Sigmoid colon (tissue), 6 donors: ENCODE measurements at regions not wholly inside any gene's neighbourhood (a gene's known extent, or its start where the extent isn't known, plus 50 kb on each side); places are given as distances from the start of the nearest gene placed in this dataset.

ENCODE experiments used
- DNase-seq: peaks from one replicate; pipeline ENCODE4 v3.0.0-alpha.2; 2019
- H3K27ac ChIP-seq, 4 donors: fragments of 200-600 bp; sonication (generic); one replicate each; pipeline ENCODE4 v1.5.1; 2016 to 2019; ENCODE audit warnings: mild to moderate bottlenecking in 1 of 4
- H3K27me3 ChIP-seq, 3 donors: fragments of 200-600 bp; sonication (generic); one replicate each; pipeline ENCODE4 v1.5.1; 2019; ENCODE audit warnings: mild to moderate bottlenecking in 1 of 3
- H3K36me3 ChIP-seq, 4 donors: fragments of 200-600 bp; sonication (generic); one replicate each; pipeline ENCODE4 v1.5.1; 2016 to 2019
- H3K4me1 ChIP-seq, 4 donors: fragments of 200-600 bp; sonication (generic); one replicate each; pipeline ENCODE4 v1.5.1; 2017 to 2019
- H3K4me3 ChIP-seq, 4 donors: fragments of 200-600 bp; sonication (generic); one replicate each; pipeline ENCODE4 v1.5.1; 2017 to 2019; ENCODE audit warnings: mild to moderate bottlenecking in 2 of 4, moderate library complexity in 1 of 4
- H3K9me3 ChIP-seq, 4 donors: fragments of 200-600 bp in 3 of 4; sonication (generic) in 3 of 4; one replicate each; pipeline versions ENCODE4 v1.5.1 to v1.6.1; 2013 to 2019
- CTCF ChIP-seq, 4 experiments: fragments of 450-650 bp in 3 of 4; fragments of 200-600 bp in 1 of 4; IDR thresholded peaks; one replicate each; pipeline ENCODE4 v1.5.1; 2016 to 2019; ENCODE audit warnings: antibody characterized with exemption in 4 of 4, mild to moderate bottlenecking in 3 of 4, moderate library complexity in 2 of 4
- EP300 ChIP-seq, 4 donors: sonication (generic); formaldehyde crosslinking; IDR thresholded peaks; one replicate each; pipeline ENCODE4 v1.6.1; 2017; ENCODE audit warnings: antibody characterized with exemption in 4 of 4
- POLR2A ChIP-seq, 2 donors: fragments of 450-650 bp; IDR thresholded peaks; one replicate each; pipeline ENCODE4 v1.6.1; 2016; ENCODE audit warnings: antibody characterized with exemption in 2 of 2, mild to moderate bottlenecking in 2 of 2, moderate library complexity in 2 of 2
- POLR2AphosphoS5 ChIP-seq, 4 donors: sonication (generic); formaldehyde crosslinking; IDR thresholded peaks; one replicate each; pipeline ENCODE4 v1.6.1; 2017; ENCODE audit warnings: antibody characterized with exemption in 4 of 4
- WGBS, 2 donors: extraction: QIAGEN DNeasy Blood & Tissue Kit; methylation state at CpG; one replicate each; pipeline ENCODE4 v1.1.7; 2013; 5-methylcytosine and 5-hydroxymethylcytosine counted together
- intact Hi-C: fragments of 100-400 bp; cut with DNase I; formaldehyde crosslinking; loops from one replicate; pipeline ENCODE4 v1.15.1; 2023
- donor health status: healthy with polysubstance abuse.
- donor health status: healthy.

DNA sequence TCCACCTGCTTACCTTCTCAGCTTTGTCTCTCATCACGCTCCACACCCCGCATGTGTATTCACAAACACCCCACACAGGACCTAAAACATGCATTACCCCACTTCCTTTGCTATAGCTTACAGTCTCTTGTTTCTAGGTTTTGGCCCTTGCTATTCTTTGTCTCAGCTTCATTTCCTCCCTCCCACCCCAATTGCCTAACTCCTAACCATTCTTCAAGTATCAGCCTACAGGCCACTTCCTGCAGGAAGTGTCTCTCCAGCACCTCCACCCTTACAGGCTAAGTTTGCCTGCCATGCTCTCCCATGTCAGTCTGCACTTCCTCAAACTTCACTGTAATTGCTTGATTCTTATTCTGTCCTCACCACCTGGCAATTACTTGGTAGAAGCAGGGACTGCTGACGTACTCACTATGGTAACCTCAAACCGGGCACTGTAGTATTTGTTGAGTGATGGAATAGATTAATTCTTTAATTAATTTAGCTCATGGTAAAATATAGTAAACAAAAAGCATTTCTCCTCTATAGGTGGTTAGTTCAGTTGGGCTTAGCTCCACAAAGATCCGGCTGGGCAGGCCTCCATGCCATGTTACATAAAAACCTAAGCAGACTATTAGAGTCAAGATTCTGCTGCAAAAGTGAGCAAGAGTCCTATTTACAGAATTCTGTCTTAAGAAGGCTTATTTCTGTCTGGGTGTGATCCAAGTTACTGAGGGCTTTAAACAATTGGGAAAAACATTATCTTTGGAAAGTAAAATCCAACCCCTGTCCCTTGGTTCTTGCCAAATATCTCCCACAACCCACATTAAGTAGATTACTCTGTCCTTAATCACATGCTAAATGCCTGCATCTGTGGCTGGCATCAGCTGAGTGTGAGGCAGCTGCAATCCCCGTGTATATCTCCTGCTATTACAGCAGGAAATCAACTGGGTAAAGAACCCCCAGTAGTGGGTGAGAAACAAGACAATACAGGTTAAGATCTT lies 124.7 kb upstream of the CPEB2 start:
- Histone ChIP-seq H3K27ac (peak overlapping the region; percentile 10 to 70 (median 41)), H3K27me3 (no peaks in the 10 kb centered on the region), H3K36me3 (no peaks in the 10 kb centered on the region), H3K4me1 (peaks cover 0 to 33% (median 21%) of the 10 kb centered on the region in 4 donors), H3K4me3 (no peak overlapping the region), H3K9me3 (no peaks in the 10 kb centered on the region)
- intact Hi-C loops: no loop called here
- WGBS, 2 donors: 46 to 70% methylated on average over 6 of the region's 6 CpGs
- no peak for DNase-seq
- TF ChIP-seq POLR2AphosphoS5 (IDR thresholded peaks at IDR 0.05) (peak in 2 of 4 donors; percentile 18 to 43), EP300 (IDR thresholded peaks at IDR 0.05) (no peak)

DNA sequence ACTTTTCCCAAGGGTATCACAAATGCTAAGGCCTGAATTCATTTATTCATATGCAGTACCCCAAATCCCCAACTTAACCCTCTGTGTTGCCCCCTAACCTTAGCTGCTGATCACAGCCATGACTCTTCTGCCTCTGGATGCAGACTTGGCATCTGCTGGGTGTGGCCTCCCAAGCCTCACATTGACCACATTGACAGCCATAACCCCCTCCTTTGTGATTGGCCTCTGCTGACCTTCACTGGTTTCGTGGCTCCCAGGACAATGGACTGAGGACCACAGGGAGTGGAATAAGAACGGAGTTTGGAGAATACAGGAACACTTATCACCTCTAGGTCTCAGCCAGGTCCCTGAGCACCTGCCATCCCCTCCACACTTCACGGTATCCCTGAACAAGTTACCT lies 123.6 kb upstream of the CPEB2 start:
- intact Hi-C loops: no loop called here
- no peaks in the 10 kb centered on the region for H3K9me3 ChIP-seq
- WGBS, 2 donors: 92 to 96% methylated on average over 3 of the region's 3 CpGs

DNA sequence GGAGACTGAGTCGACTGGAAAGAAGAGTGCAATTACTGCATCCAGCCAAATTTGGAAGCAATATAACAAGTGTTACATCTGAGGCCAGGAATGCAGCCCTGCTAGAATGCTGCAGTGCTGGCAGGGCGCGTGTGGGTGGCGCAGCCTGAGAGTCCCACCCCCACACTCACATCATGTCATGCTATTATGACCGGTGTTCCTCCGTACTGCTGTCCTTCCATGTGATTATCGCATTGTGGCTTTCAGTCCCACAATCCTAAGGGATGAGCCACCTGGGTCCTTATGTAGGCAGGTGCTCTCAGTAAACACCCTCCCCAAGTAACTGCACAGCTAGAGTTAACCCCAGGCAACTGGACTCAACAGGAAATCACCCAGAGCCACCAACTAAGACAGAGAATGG lies 122.6 kb upstream of the CPEB2 start:
- Histone ChIP-seq H3K4me1 (peaks cover 0 to 33% (median 21%) of the 10 kb centered on the region in 4 donors), H3K27ac (peak overlapping the region in 2 of 4 donors; percentile 48 to 70), H3K27me3 (no peaks in the 10 kb centered on the region), H3K9me3 (no peaks in the 10 kb centered on the region), H3K4me3 (no peak overlapping the region), H3K36me3 (no peaks in the 10 kb centered on the region)
- 43 to 77% methylated on average over 7 of the region's 7 CpGs for WGBS, 2 donors
- DNase-seq: no peak
- TF ChIP-seq POLR2AphosphoS5 (IDR thresholded peaks at IDR 0.05): peak in 2 of 4 donors; percentile 8 to 44
- TF ChIP-seq CTCF (IDR thresholded peaks at IDR 0.05): no peak
- intact Hi-C loops: no loop called here

More for the DNA sequence above, 123.6 kb upstream of the CPEB2 start:
- no peaks in the 10 kb centered on the region for H3K27me3 ChIP-seq
- peaks cover 0 to 33% (median 21%) of the 10 kb centered on the region in 4 donors for H3K4me1 ChIP-seq
- H3K4me3 ChIP-seq: no peak overlapping the region
- H3K27ac ChIP-seq: peak overlapping the region in 2 of 4 donors; percentile 48 to 70
- no peak for DNase-seq
- H3K36me3 ChIP-seq: no peaks in the 10 kb centered on the region
- TF ChIP-seq CTCF (IDR thresholded peaks at IDR 0.05) (no peak), POLR2AphosphoS5 (IDR thresholded peaks at IDR 0.05) (no peak), POLR2A (IDR thresholded peaks at IDR 0.05) (no peak)

- Histone ChIP-seq H3K4me1 (peaks cover 0 to 33% (median 21%) of the 10 kb centered on the region in 4 donors), H3K27me3 (no peaks in the 10 kb centered on the region), H3K27ac (peak overlapping the region in 2 of 4 donors; percentile 48 to 70), H3K36me3 (no peaks in the 10 kb centered on the region), H3K9me3 (no peaks in the 10 kb centered on the region), H3K4me3 (no peak overlapping the region)
- intact Hi-C loops: no loop called here
- DNase-seq: no peak
- no peak for TF ChIP-seq CTCF (IDR thresholded peaks at IDR 0.05)
- TF ChIP-seq EP300 (IDR thresholded peaks at IDR 0.05): no peak
- TF ChIP-seq POLR2A (IDR thresholded peaks at IDR 0.05): no peak
- TF ChIP-seq POLR2AphosphoS5 (IDR thresholded peaks at IDR 0.05): no peak
- 37 to 76% methylated on average over 2 of the region's 2 CpGs for WGBS, 2 donors
Observed at GRCh38 chr4:14880805-14881204, 121.5 kb upstream of the CPEB2 start.

GRCh38 chr4:14883166-14883565 lies 119.1 kb upstream of the CPEB2 start:
- intact Hi-C loops: no loop called here
- H3K4me3 ChIP-seq: no peak overlapping the region
- H3K27ac ChIP-seq: no peak overlapping the region
- H3K4me1 ChIP-seq: peaks cover 0 to 23% (median 10%) of the 10 kb centered on the region in 4 donors
- no peak for DNase-seq
- no peaks in the 10 kb centered on the region for H3K36me3 ChIP-seq
- 89 to 94% methylated on average over 3 of the region's 3 CpGs for WGBS, 2 donors
- H3K9me3 ChIP-seq: no peaks in the 10 kb centered on the region
- no peaks in the 10 kb centered on the region for H3K27me3 ChIP-seq
- no peak for TF ChIP-seq POLR2A (IDR thresholded peaks at IDR 0.05)
- no peak for TF ChIP-seq EP300 (IDR thresholded peaks at IDR 0.05)
- TF ChIP-seq CTCF (IDR thresholded peaks at IDR 0.05): no peak
- TF ChIP-seq POLR2AphosphoS5 (IDR thresholded peaks at IDR 0.05): no peak
